NK-92 (cell line): ENCODE measurements at regions not wholly inside any gene's neighbourhood (a gene's known extent, or its start where the extent isn't known, plus 50 kb on each side); places are given as distances from the start of the nearest gene placed in this dataset.

Source experiments
- DNase-seq: peaks from one replicate; lab custom pipeline; 2025; ENCODE audit not compliant: unreplicated experiment; lab: John Stamatoyannopoulos, UW

DNA sequence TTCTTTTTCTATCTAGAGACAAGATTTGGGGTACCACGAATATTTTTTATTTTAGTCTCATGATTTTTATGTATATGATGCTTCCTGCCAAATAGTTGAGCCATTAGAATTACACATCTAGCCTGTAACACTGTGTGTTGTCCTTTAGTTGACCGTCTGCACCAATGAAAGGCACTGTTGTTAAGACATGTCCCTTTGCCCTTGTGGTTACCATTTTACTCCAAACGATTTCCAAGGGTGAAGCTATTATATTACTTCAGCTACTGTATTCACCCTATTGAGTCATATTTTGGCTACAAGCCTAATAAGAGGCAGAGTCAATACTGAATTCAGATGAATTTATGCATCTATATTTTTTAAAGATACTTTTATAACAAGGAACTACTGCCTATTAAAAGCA, 207.6 kb downstream of the CETN3 start:
- DNase-seq, result no peak

GRCh38 chr5:90193185-90193822, 216.3 kb downstream of the CETN3 start:
- DNase-seq, result no peak

DNA sequence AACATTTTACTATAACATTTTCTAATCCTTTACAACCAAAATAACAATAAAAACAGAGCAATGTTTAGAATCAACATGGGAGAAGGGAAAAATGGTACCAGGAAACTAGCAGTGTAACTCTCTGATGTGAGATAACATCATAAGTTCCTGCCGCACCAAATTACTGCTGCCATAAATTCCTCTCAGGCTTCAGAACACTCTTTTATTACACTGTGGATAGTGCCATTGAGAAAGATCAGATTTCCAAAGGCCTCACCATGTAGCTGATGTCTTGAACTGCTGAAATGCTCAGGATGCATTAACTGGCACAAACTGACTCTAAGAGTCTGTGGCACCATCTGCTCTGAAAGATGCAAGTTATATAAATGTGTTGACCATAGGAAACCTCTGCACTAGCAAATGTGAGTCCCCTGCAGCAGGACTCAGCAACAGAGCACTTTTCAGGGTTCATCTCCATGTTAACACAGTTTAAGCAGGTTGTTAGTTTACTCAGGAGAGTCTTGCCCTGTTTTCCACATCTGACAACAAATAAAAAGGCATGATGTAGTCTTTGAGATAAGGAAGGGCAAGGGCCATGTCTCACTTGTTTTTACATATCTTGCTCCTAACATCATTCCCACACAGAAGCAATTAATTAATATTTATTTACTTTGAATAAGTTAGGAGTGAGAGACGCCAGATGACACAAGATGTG, 218.1 kb downstream of the CETN3 start:
- DNase-seq, result no peak

DNA sequence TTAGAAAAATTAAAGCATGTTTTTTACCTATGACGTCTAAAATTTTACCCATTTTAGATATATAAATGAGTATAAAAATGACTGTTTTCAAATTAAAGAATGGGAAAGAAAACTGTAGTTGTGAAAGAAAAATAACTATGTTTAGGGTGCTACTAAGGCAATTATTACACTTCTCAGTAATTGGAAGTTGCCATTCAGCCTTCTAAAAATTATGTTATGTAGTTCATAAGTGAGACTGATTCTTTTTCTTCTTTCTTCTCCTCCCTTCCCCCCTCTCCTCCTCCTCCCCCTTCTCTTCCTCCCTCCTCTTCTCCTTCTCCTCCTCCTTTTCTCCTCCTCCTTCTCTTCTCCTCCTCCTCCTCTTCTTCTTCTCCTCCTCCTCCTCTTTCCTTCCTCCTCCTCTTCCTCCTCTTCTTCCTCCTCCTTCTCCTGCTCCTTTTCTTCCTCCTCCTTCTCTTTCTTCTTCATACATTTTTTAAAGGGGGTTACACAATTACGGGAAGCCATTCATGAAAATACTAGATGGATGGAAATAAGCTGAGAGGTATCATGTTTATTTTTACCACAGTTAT, 223.6 kb downstream of the CETN3 start:
- DNase-seq, result no peak

GRCh38 chr5:90184764-90185163, 224.8 kb downstream of the CETN3 start:
- no peak for DNase-seq

DNA sequence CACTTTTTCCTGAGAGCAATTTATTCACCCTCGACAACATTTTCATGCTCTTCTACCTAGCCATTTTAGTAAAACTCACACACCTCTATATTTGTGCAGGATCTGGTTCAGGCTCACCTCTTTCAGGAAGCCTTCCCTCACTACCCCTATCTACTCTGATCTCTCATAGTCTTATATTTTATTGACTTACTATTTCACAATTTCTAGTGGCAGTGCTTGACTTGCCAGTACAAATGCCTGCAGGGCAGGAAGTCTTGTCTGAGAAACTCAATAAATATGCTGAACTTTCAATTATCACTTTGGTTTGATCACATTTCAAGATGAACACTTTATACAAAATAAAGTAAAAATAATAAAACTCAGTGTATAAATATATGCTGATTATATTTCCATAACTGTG, 226.8 kb downstream of the CETN3 start:
- DNase-seq, result no peak

DNA sequence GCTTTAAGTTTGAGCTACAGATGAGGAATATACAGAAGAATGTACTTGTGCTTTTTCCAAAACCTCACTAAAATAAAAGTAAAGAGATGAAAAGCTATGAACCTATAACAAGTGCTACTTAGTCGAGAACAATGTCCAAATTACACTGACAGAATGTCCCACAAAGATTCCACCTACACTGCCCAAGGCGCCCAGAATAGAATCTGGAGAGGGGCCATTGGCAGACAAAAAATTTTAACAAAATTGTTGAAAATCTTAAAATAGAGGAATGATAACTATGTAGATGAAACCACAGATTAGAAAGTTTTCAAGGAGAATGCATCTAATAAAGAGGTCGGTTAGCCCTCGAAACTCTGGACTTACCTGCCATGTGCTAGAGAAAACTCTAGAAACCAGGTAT, 235.3 kb downstream of the CETN3 start:
- DNase-seq, result no peak

DNA sequence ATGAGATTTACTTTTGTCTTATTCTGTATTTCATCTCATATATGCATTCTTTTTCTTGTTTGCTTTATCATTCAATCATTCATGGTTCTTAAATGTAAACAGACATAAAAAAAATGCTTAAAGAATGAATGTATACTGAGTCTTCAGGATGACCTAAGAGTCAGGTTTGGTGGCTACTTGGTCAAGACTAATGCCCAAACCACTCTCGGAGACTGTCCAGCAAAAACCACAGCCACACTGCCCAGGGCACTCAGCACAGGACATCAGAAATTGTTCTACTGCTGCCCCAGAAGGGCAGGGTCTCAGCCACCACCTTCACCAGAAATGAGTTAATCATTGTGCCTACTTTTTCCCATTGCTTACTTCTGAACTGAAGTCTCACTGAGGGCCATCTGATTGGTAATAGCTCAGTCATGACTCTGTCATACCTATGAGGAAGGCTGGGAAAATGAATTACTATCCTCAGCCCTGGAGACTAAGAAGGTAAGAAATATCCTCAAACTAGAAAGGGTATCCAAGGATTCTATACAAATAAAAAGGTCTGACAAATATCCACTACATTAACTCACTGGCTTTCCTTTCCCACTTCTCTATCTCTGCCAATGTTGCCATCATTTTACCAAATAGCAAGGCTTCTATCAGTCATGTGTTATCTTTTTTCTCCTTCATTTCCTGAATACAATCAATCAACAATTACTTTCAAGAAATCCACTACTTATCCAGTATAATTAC, 236.1 kb downstream of the CETN3 start:
- no peak for DNase-seq

DNA sequence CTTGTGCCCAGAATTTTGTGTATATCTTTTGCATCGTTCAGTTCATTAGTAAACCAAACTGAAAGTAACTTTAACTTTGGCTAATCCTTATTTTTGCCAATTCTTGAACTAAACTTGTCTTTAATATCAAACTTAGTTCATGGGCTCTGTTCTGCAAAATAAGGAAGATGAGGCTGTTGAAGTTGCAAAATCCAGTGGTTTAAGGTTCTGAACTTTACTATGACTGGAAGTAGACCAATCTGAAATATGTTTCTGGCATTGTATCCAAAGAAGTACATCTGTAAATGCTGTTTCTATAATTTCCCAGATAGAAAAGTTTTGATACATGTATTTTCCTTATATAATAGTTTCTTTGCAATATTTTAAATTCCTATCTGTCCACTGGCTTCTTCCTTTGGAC, 238.1 kb downstream of the CETN3 start:
- DNase-seq, result no peak

GRCh38 chr5:90170261-90170660, 239.3 kb downstream of the CETN3 start:
- DNase-seq, result no peak

- no peak for DNase-seq
Measured at GRCh38 chr5:90169078-90169477, 240.5 kb downstream of the CETN3 start.

GRCh38 chr5:90168399-90168798, 241.2 kb downstream of the CETN3 start:
- DNase-seq, result no peak

- no peak for DNase-seq
Measured at GRCh38 chr5:90166816-90167215, 242.7 kb downstream of the CETN3 start.

GRCh38 chr5:90162324-90162723, 247.2 kb downstream of the CETN3 start:
- DNase-seq, result no peak

DNA sequence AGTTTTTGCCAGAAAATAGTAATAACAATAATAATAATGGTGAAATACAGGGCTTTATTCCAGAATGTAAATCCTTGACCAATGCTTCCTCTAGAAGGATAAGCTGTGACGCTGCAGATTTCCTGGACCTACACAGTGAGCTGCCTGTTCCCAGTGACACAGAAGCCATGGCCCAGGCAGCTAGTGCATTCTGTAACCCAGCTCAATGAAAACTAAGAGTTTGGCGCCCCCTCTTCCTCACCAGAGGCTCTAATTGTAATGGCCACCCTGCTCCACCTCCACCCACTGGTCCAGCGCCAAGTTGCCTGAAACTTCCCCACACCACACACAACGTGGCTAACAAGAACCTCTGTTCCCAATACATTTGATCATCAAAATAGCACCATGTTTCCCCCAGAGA, 248.1 kb downstream of the CETN3 start:
- DNase-seq, result no peak

DNA sequence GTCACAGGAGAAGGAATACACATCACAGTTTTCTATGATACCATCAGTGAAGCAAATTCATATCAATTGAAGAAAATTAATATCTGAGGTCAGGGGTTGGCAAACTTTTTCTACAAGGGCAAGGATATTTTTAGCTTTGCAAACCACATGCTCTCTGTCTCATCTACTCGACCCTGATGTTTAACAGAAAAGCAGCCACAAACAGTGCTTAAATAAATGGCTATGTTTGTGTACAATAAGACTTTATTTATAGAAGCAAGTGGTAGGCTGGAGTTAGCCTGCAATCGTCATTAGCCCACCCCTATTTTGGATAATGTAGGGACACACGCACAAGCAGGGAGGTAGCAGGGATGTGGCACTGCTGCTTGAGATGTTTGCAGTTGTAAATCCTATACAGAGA, 251.4 kb downstream of the CETN3 start:
- no peak for DNase-seq

GRCh38 chr5:90153031-90153430, 256.5 kb downstream of the CETN3 start:
- DNase-seq, result no peak

DNA sequence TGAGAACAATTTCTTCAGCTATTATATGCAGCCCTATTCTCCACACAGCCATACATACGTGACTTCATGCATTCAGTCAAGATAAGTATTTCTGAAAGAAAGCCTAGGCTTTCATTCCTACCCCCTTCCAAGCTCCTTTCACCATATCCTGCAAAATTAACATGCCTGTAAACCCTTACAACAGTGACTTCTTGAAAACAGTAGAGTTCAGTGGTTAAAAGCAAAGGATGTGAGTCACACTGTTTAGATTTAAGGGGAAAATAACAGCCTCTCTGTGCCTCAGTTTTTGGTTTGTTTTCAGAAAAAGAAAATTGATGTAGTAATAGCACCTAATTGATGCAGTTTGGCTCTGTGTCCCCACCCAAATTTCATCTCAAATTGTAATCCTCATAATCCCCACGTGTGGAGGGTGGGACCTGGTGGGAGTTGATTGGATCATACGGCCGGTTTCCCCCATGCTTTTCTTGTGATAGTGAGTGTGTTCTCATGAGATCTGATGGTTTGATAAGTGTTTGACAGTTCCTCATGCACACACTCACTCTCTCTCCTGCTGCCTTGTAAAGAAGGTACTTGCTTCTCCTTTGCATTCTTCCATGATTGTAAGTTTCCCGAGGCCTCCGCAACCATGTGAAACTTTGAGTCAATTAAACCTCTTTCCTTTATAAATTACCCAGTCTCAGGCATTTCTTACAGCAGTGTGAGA, 264.8 kb downstream of the CETN3 start:
- DNase-seq, result no peak

DNA sequence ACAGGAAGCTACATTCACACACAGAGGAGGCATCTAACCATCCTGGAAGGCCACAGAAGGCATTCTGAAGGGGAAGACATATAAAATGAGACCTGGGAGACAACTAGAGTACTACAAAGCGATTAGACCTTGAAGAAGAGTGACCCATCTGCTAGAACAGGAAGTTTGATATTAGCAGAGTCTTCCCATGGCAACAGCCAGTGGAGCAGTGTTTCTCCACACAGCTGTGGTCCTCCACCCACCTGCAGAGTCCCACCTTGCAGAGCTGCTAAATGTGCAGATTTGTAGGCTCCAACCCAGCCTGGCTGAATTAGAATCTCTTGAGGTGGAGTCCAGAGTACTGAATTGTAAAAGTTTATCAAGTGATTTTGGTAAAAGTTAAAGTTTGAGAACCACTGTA, 267.0 kb downstream of the CETN3 start:
- no peak for DNase-seq

GRCh38 chr5:90141984-90142383, 267.6 kb downstream of the CETN3 start:
- no peak for DNase-seq

GRCh38 chr5:90136952-90137528, 272.5 kb downstream of the CETN3 start:
- DNase-seq, result no peak
